H9 (cell line): ENCODE measurements at regions not wholly inside any gene's neighbourhood (a gene's known extent, or its start where the extent isn't known, plus 50 kb on each side); places are given as distances from the start of the nearest gene placed in this dataset.

ENCODE experiments used
- DNase-seq: peaks from one replicate; pipeline ENCODE4 v3.0.0-alpha.2; 2017
- H2AFZ ChIP-seq: one replicate; pipeline ENCODE4 v1.6.1; 2013; ENCODE audit warnings: mild to moderate bottlenecking, low read length, control low read depth, moderate library complexity
- H2AK5ac ChIP-seq: 2 replicates; pipeline ENCODE4 v1.6.1; 2013; ENCODE audit warnings: low read length, control low read depth, mixed read lengths; ENCODE audit not compliant: insufficient read length
- H2BK120ac ChIP-seq: one replicate; pipeline ENCODE4 v1.6.1; 2013; ENCODE audit warnings: low read depth, mild to moderate bottlenecking, low read length, control low read depth, inconsistent platforms; ENCODE audit not compliant: poor library complexity, severe bottlenecking
- H2BK12ac ChIP-seq: 2 replicates; pipeline ENCODE4 v1.6.1; 2013; ENCODE audit warnings: low read length, control low read depth, mixed read lengths, low read depth; ENCODE audit not compliant: insufficient read length
- H2BK15ac ChIP-seq: 2 replicates; pipeline ENCODE4 v1.6.1; 2013; ENCODE audit warnings: low read depth, low read length, control low read depth
- H2BK20ac ChIP-seq: one replicate; pipeline ENCODE4 v1.6.1; 2013; ENCODE audit warnings: low read depth, mild to moderate bottlenecking, low read length, control low read depth, inconsistent platforms; ENCODE audit not compliant: poor library complexity, severe bottlenecking
- H2BK5ac ChIP-seq: 2 replicates; pipeline ENCODE4 v1.6.1; 2013; ENCODE audit warnings: low read length, control low read depth, mixed read lengths; ENCODE audit not compliant: insufficient read length
- H3K14ac ChIP-seq: 2 replicates; pipeline ENCODE4 v1.6.1; 2013; ENCODE audit warnings: low read length, control low read depth; ENCODE audit not compliant: insufficient read depth
- H3K18ac ChIP-seq: 2 replicates; pipeline ENCODE4 v1.6.1; 2013; ENCODE audit warnings: low read depth, mild to moderate bottlenecking, mixed read lengths, low read length, control low read depth; ENCODE audit not compliant: insufficient read length
- H3K23ac ChIP-seq: 2 replicates; pipeline ENCODE4 v1.6.1; 2013; ENCODE audit warnings: low read length, control low read depth, mixed read lengths, low read depth; ENCODE audit not compliant: insufficient read length
- H3K23me2 ChIP-seq: 2 replicates; pipeline ENCODE4 v1.6.1; 2013; ENCODE audit warnings: low read depth, mild to moderate bottlenecking, mixed read lengths, low read length, control low read depth; ENCODE audit not compliant: insufficient read length, poor library complexity, severe bottlenecking
- H3K27ac ChIP-seq: 2 replicates; pipeline ENCODE4 v1.5.1; 2013; ENCODE audit warnings: low read length, control low read depth, mixed read lengths, low read depth; ENCODE audit not compliant: insufficient read length
- H3K27me3 ChIP-seq: 2 replicates; pipeline ENCODE4 v1.6.1; 2013; ENCODE audit warnings: low read length, control low read depth, inconsistent platforms; ENCODE audit not compliant: insufficient read depth
- H3K4ac ChIP-seq: 2 replicates; pipeline ENCODE4 v1.6.1; 2013; ENCODE audit warnings: low read depth, mild to moderate bottlenecking, control low read depth, inconsistent platforms, low read length, moderate library complexity
- H3K4me1 ChIP-seq: 2 replicates; pipeline ENCODE4 v1.6.1; 2013; ENCODE audit warnings: low read length, control low read depth, inconsistent platforms; ENCODE audit not compliant: insufficient read depth
- H3K4me2 ChIP-seq: 2 replicates; pipeline ENCODE4 v1.6.1; 2013; ENCODE audit warnings: low read length, control low read depth, mixed read lengths; ENCODE audit not compliant: insufficient read length, insufficient read depth
- H3K56ac ChIP-seq: 2 replicates; pipeline ENCODE4 v1.6.1; 2013; ENCODE audit warnings: low read depth, mild to moderate bottlenecking, mixed read lengths, low read length, control low read depth; ENCODE audit not compliant: insufficient read length
- H3K79me1 ChIP-seq: 2 replicates; pipeline ENCODE4 v1.6.1; 2013; ENCODE audit warnings: low read depth, mild to moderate bottlenecking, moderate library complexity, low read length, control low read depth, inconsistent platforms; ENCODE audit not compliant: insufficient read depth, poor library complexity, severe bottlenecking
- H3K79me2 ChIP-seq: 2 replicates; pipeline ENCODE4 v1.6.1; 2013; ENCODE audit warnings: low read length, control low read depth, inconsistent platforms; ENCODE audit not compliant: insufficient read depth
- H3K9ac ChIP-seq: 2 replicates; pipeline ENCODE4 v1.6.1; 2013; ENCODE audit warnings: low read length, control low read depth, mixed read lengths; ENCODE audit not compliant: insufficient read length; ENCODE audit errors: extremely low read depth
- H3K9me3 ChIP-seq: one replicate; pipeline ENCODE4 v1.6.1; 2013; ENCODE audit warnings: low read depth, low read length, inconsistent platforms; ENCODE audit not compliant: control insufficient read depth
- H3T11ph ChIP-seq: one replicate; pipeline ENCODE4 v1.6.1; 2013; ENCODE audit warnings: mild to moderate bottlenecking, low read length, control low read depth, inconsistent platforms
- H4K20me1 ChIP-seq: one replicate; pipeline ENCODE4 v1.6.1; 2013; ENCODE audit not compliant: control insufficient read depth, insufficient read length, insufficient read depth
- H4K5ac ChIP-seq: 2 replicates; pipeline ENCODE4 v1.6.1; 2013; ENCODE audit warnings: low read depth, mild to moderate bottlenecking, mixed read lengths, low read length, control low read depth; ENCODE audit not compliant: insufficient read length
- H4K8ac ChIP-seq: replicated peaks from 2 replicates; pipeline ENCODE4 v1.6.1; 2013; ENCODE audit warnings: low read length, control low read depth, mixed read lengths, low read depth; ENCODE audit not compliant: insufficient read length
- H4K91ac ChIP-seq: 2 replicates; pipeline ENCODE4 v1.6.1; 2013; ENCODE audit warnings: low read depth, mild to moderate bottlenecking, moderate library complexity, mixed read lengths, low read length, control low read depth; ENCODE audit not compliant: insufficient read length
- H3K27ac Mint-ChIP-seq, 3 experiments: 2 replicates in 2 of 3; 3 replicates in 1 of 3; pipeline ENCODE4 v1.8.0; 2020 to 2021; ENCODE audit warnings: mixed read lengths in 3 of 3, mild to moderate bottlenecking in 1 of 3, moderate library complexity in 1 of 3
- H3K27me3 Mint-ChIP-seq: 2 replicates; pipeline ENCODE4 v1.8.0; 2021; ENCODE audit warnings: low read depth, mild to moderate bottlenecking, moderate library complexity, mixed read lengths
- H3K36me3 Mint-ChIP-seq, 3 experiments: 2 replicates in 2 of 3; 3 replicates in 1 of 3; pipeline ENCODE4 v1.8.0; 2020 to 2021; ENCODE audit warnings: low read depth in 3 of 3, mixed read lengths in 3 of 3; ENCODE audit not compliant: insufficient read depth in 1 of 3
- H3K4me1 Mint-ChIP-seq, 2 experiments: 2 replicates each; pipeline ENCODE4 v1.8.0; 2020; ENCODE audit warnings: mixed read lengths in 2 of 2
- H3K4me3 Mint-ChIP-seq, 2 experiments: 2 replicates in 1 of 2; 3 replicates in 1 of 2; pipeline ENCODE4 v1.8.0; 2020 to 2021; ENCODE audit warnings: mild to moderate bottlenecking in 2 of 2, mixed read lengths in 2 of 2, moderate library complexity in 1 of 2
- H3K9me3 Mint-ChIP-seq, 2 experiments: 2 replicates in 1 of 2; 3 replicates in 1 of 2; pipeline ENCODE4 v1.8.0; 2020; ENCODE audit warnings: mild to moderate bottlenecking in 2 of 2, mixed read lengths in 2 of 2, moderate library complexity in 1 of 2
- WGBS: extraction: QIAGEN DNeasy Blood & Tissue Kit; methylation state at CpG from one replicate; pipeline ENCODE4 v1.1.7; 2013; ENCODE audit warnings: missing lambda C conversion rate, low lambda C conversion rate, mixed read lengths; ENCODE audit not compliant: insufficient read length; ENCODE audit errors: extremely low coverage; 5-methylcytosine and 5-hydroxymethylcytosine counted together
- TF ChIP-seq, protein P1 (sequence below): fragments of 200-600 bp; sonication (generic); conservative IDR thresholded peaks from 3 replicates; pipeline ENCODE4 v1.8.0; 2021; ENCODE audit warnings: antibody characterized with exemption, mild to moderate bottlenecking

DNA sequence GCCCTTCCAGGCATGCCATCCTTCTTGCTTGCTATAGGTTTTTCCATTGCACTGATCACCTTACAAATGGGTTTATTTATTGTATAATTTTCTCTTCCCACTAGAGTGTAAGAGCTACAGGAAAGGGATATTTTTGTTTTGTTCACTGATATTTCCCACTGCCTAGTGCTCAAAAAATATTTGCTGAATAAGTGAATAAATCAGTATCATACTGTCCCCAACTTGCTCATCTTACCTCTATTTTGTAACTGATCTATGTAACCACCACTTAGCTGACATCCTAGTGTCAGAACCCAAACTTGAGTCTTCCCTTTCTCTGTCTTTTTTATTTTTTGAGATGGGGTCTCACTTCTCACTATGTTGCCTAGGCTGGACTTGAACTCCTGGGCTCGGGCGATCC is 87.6 kb upstream of the TBC1D3K start:
- Histone ChIP-seq H3K14ac (no peak overlapping the region), H4K8ac (no peak overlapping the region), H3T11ph (no peak overlapping the region), H4K91ac (no peak overlapping the region), H3K23ac (no peak overlapping the region), H3K18ac (no peak overlapping the region), H4K5ac (no peak overlapping the region), H2BK20ac (no peak overlapping the region), H3K79me2 (no peaks in the 10 kb centered on the region), H3K27ac (no peak overlapping the region), H2AK5ac (no peak overlapping the region), H3K4me2 (no peak overlapping the region), H3K79me1 (no peaks in the 10 kb centered on the region), H3K27me3 (no peaks in the 10 kb centered on the region), H3K9ac (no peak overlapping the region), H2BK12ac (no peak overlapping the region), H3K23me2 (no peaks in the 10 kb centered on the region), H2BK120ac (no peak overlapping the region), H3K56ac (no peak overlapping the region), H2BK5ac (no peak overlapping the region), H2AFZ (no peak overlapping the region), H2BK15ac (no peak overlapping the region), H3K4ac (no peak overlapping the region), H4K20me1 (no peaks in the 10 kb centered on the region), H3K9me3 (no peaks in the 10 kb centered on the region), H3K4me1 (no peaks in the 10 kb centered on the region)
- no peak overlapping the region for H3K27ac Mint-ChIP-seq
- no peaks in the 10 kb centered on the region for H3K36me3 Mint-ChIP-seq
- H3K4me3 Mint-ChIP-seq: no peak overlapping the region
- peaks cover 9 to 12% of the 10 kb centered on the region in 2 experiments; a peak in 3 of 4 replicates for H3K4me1 Mint-ChIP-seq
- WGBS: no CpG with 5 or more reads among the region's 2 CpGs
- peaks cover under 1% of the 10 kb centered on the region for H3K27me3 Mint-ChIP-seq
- TF ChIP-seq, protein P1, sequence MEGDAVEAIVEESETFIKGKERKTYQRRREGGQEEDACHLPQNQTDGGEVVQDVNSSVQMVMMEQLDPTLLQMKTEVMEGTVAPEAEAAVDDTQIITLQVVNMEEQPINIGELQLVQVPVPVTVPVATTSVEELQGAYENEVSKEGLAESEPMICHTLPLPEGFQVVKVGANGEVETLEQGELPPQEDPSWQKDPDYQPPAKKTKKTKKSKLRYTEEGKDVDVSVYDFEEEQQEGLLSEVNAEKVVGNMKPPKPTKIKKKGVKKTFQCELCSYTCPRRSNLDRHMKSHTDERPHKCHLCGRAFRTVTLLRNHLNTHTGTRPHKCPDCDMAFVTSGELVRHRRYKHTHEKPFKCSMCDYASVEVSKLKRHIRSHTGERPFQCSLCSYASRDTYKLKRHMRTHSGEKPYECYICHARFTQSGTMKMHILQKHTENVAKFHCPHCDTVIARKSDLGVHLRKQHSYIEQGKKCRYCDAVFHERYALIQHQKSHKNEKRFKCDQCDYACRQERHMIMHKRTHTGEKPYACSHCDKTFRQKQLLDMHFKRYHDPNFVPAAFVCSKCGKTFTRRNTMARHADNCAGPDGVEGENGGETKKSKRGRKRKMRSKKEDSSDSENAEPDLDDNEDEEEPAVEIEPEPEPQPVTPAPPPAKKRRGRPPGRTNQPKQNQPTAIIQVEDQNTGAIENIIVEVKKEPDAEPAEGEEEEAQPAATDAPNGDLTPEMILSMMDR: no peak
- H3K9me3 Mint-ChIP-seq: no peaks in the 10 kb centered on the region
- DNase-seq: no peak
